C4-2B (cell line): ENCODE measurements at regions not wholly inside any gene's neighbourhood (a gene's known extent, or its start where the extent isn't known, plus 50 kb on each side); places are given as distances from the start of the nearest gene placed in this dataset.

Source experiments
- ZFX ChIP-seq: fragments of 450-650 bp; IDR thresholded peaks from 2 replicates; pipeline ENCODE4 v1.6.1; 2017
- TF ChIP-seq, protein P1 (sequence below): fragments of 450-650 bp; conservative IDR thresholded peaks from 2 replicates; pipeline ENCODE4 v1.5.1; 2017; ENCODE audit warnings: mild to moderate bottlenecking

DNA sequence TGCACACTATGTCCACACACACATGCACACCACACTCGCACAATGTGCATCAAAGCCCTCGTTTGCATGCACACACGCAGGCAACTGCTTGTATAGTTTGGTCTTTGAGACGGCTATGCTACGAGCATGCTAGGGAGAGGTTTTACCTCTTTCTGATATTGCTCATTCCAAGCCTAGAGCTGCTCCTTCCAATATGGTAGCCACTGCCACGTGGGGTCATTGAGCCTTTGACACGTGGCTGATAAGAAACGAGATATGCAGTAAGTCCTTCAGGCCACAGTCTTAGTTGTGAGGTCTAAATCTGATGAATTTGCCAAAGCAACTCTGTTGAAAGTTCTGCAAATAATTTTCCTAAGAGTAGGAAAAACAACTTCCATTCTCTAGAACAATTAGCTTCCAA lies 204.4 kb downstream of the KLF6 start:
- TF ChIP-seq, protein P1, sequence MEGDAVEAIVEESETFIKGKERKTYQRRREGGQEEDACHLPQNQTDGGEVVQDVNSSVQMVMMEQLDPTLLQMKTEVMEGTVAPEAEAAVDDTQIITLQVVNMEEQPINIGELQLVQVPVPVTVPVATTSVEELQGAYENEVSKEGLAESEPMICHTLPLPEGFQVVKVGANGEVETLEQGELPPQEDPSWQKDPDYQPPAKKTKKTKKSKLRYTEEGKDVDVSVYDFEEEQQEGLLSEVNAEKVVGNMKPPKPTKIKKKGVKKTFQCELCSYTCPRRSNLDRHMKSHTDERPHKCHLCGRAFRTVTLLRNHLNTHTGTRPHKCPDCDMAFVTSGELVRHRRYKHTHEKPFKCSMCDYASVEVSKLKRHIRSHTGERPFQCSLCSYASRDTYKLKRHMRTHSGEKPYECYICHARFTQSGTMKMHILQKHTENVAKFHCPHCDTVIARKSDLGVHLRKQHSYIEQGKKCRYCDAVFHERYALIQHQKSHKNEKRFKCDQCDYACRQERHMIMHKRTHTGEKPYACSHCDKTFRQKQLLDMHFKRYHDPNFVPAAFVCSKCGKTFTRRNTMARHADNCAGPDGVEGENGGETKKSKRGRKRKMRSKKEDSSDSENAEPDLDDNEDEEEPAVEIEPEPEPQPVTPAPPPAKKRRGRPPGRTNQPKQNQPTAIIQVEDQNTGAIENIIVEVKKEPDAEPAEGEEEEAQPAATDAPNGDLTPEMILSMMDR: no peak
- no peak for TF ChIP-seq ZFX
